ENCODE measurements at regions not wholly inside any gene's neighbourhood (a gene's known extent, or its start where the extent isn't known, plus 50 kb on each side); places are given as distances from the start of the nearest gene placed in this dataset.

GRCh38 chr1:36613721-36614120 lies 131.0 kb upstream of the CSF3R start:
- no peak for DNase-seq

- no peak for DNase-seq
These were observed 130.2 kb upstream of the CSF3R start for GRCh38 chr1:36612881-36613280.

GRCh38 chr1:36612121-36612520 lies 129.4 kb upstream of the CSF3R start:
- DNase-seq: no peak

- DNase-seq: peak in 51 of 58 donors; percentile 7 to 81 (median 48)
These were observed 126.7 kb upstream of the CSF3R start for GRCh38 chr1:36609241-36610027.

GRCh38 chr1:36608272-36608671 lies 125.6 kb upstream of the CSF3R start:
- no peak for DNase-seq

GRCh38 chr1:36607263-36607651 lies 124.5 kb upstream of the CSF3R start:
- DNase-seq: no peak

GRCh38 chr1:36606641-36607262 lies 124.0 kb upstream of the CSF3R start:
- DNase-seq: no peak

GRCh38 chr1:36605942-36606640 lies 123.4 kb upstream of the CSF3R start:
- peak in 8 of 58 donors; percentile 7 to 60 (median 23) for DNase-seq

- no peak for DNase-seq
These were observed 120.7 kb upstream of the CSF3R start for GRCh38 chr1:36603461-36603860.

GRCh38 chr1:36602184-36602583 lies 119.5 kb upstream of the CSF3R start:
- DNase-seq: no peak

GRCh38 chr1:36599828-36600227 lies 117.1 kb upstream of the CSF3R start:
- no peak for DNase-seq

GRCh38 chr1:36597514-36597913 lies 114.8 kb upstream of the CSF3R start:
- no peak for DNase-seq

GRCh38 chr1:36595921-36596320 lies 113.2 kb upstream of the CSF3R start:
- DNase-seq: no peak

- DNase-seq: no peak
These were observed 112.6 kb upstream of the CSF3R start for GRCh38 chr1:36595349-36595748.

GRCh38 chr1:36594023-36594422 lies 111.3 kb upstream of the CSF3R start:
- DNase-seq: no peak

- no peak for DNase-seq
These were observed 108.6 kb upstream of the CSF3R start for GRCh38 chr1:36591278-36591677.

- DNase-seq: no peak
These were observed 108.1 kb upstream of the CSF3R start for GRCh38 chr1:36590771-36591170.

- DNase-seq: no peak
These were observed 107.6 kb upstream of the CSF3R start for GRCh38 chr1:36590264-36590663.

GRCh38 chr1:36588972-36589371 lies 106.3 kb upstream of the CSF3R start:
- no peak for DNase-seq

GRCh38 chr1:36585569-36586548 lies 103.1 kb upstream of the CSF3R start:
- DNase-seq: no peak

- no peak for DNase-seq
These were observed 102.3 kb upstream of the CSF3R start for GRCh38 chr1:36584874-36585453.
